Coronary artery (tissue), 2 donors: ENCODE measurements at regions not wholly inside any gene's neighbourhood (a gene's known extent, or its start where the extent isn't known, plus 50 kb on each side); places are given as distances from the start of the nearest gene placed in this dataset.

ENCODE experiments used
- DNase-seq: peaks from one replicate; pipeline ENCODE4 v3.0.0-alpha.2; 2017; ENCODE audit warnings: low spot score
- H3K27ac ChIP-seq, 2 donors: fragments of 200-600 bp; sonication (generic); one replicate each; pipeline ENCODE4 v1.5.1; 2016 to 2019
- H3K4me3 ChIP-seq: fragments of 200-600 bp; sonication (generic); 2 replicates; pipeline ENCODE4 v1.5.1; 2016; ENCODE audit warnings: mild to moderate bottlenecking, moderate library complexity
- CTCF ChIP-seq: fragments of 200-600 bp; sonication (generic); IDR thresholded peaks from one replicate; pipeline ENCODE4 v1.5.1; 2019; ENCODE audit warnings: antibody characterized with exemption

GRCh38 chr3:74309716-74310115 is 304.7 kb downstream of the CNTN3 start:
- no peak for DNase-seq
- Histone ChIP-seq H3K4me3 (no peak overlapping the region), H3K27ac (no peak overlapping the region)
- TF ChIP-seq CTCF, result no peak

- DNase-seq, result no peak
- H3K4me3 ChIP-seq, result no peak overlapping the region
- TF ChIP-seq CTCF, result no peak
- no peak overlapping the region for H3K27ac ChIP-seq
These were observed 310.0 kb downstream of the CNTN3 start for GRCh38 chr3:74304424-74304823.

DNA sequence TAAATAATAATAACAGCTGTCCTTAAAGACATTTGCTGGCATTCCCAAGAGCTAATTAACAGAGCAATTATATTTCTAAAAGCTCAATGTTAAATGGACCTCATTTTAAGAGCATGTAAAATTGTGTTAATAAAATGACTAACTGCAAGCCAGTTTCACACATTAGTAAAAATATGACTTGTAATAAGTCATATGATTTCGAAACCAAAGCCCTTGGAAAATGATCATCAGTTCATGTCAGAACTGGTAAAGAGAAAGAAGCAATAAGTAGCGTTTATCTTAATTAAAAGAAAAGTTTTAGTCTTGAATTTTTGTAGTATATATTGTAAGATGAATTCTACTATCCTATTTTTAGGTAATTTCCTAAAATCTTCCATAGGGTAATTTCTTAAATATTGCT is 310.7 kb downstream of the CNTN3 start:
- no peak for DNase-seq
- TF ChIP-seq CTCF, result no peak
- Histone ChIP-seq H3K27ac (no peak overlapping the region), H3K4me3 (no peak overlapping the region)

DNA sequence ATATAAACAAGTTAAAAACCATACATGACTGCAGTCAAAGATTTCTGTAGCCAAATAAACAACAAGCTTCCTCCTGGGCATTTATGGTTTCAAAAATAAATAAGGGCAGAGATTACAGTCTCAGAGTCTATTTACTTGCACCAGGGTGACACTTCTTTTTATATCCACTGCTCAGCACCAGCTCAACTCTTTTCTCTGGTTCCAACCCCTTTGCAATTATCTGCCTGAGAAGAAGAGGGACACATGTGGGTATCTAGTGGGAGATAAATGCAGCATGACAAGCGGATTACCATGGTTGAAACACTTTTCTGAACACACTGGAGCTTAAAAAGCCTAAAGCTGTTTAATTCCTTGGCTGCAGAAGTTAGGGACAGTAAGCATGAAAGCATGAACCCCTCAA is 311.5 kb downstream of the CNTN3 start:
- H3K4me3 ChIP-seq, result no peak overlapping the region
- no peak overlapping the region for H3K27ac ChIP-seq
- DNase-seq, result no peak
- no peak for TF ChIP-seq CTCF

DNA sequence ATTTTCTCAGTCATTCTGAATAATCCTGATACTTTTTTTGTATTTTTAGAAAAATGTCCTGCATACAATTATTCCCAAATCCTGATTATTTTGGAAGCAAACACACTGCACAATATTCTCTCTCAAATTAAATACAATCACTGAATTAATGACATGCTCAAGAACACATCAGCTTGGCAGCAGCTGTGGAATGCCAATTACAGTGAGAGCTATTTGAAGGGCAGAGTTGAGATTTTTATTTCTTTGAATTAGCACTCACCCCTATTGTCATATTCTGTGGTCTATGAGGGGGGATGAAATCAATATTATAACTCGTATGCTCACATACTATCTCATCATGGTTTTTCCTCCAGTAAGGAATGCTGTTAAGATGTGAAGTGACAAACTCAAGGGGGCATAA is 312.2 kb downstream of the CNTN3 start:
- H3K27ac ChIP-seq, result no peak overlapping the region
- no peak for DNase-seq
- no peak for TF ChIP-seq CTCF
- no peak overlapping the region for H3K4me3 ChIP-seq

- no peak for DNase-seq
- no peak overlapping the region for H3K27ac ChIP-seq
- TF ChIP-seq CTCF, result no peak
- H3K4me3 ChIP-seq, result no peak overlapping the region
These were observed 313.4 kb downstream of the CNTN3 start for GRCh38 chr3:74301056-74301455.

DNA sequence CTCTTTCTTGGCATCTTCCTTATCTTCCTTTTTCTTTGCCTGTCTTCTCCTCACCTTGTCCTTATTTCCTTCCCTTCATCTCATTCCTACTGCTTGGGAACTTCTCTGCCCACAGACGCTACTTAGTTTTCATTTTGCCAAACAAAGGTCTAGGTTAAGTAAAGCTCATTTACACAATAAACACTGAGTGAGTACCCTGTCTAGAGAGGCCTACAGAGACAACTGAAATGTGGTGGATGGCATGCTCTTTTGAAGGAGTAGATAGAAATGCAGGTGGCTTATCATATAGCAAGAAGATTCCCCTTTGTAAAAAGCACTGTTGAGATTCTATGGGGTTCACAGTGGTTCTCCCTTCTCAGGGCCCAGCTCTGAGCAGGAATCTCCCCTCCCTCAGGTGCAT is 319.0 kb downstream of the CNTN3 start:
- Histone ChIP-seq H3K27ac (no peak overlapping the region), H3K4me3 (no peak overlapping the region)
- no peak for DNase-seq
- no peak for TF ChIP-seq CTCF
